HepG2 (cell line): ENCODE measurements at regions not wholly inside any gene's neighbourhood (a gene's known extent, or its start where the extent isn't known, plus 50 kb on each side); places are given as distances from the start of the nearest gene placed in this dataset.

ENCODE experiments used
- ATAC-seq: fragments of 200-7000 bp; cut with Tn5 transposase; 3 replicates; pipeline ENCODE4 v1.9.1; 2020; ENCODE audit warnings: mild to moderate bottlenecking, moderate library complexity
- BruUV-seq: library from RNA; stranded (reverse); fragments of 400-500 nt; replicated peaks from 2 replicates; lab custom pipeline; 2021; lab: Mats Ljungman, UMichigan
- CTCF ChIA-PET: fragments of 300-600 bp; formaldehyde crosslinking; extraction: SDS; loops from one replicate; lab custom pipeline; 2021; ENCODE audit warnings: low total read pairs, inconsistent platforms, low intra/inter-chr PET ratio; lab: Yijun Ruan, JAX
- POLR2A ChIA-PET: fragments of 350-600 bp; sonication (Branson Sonifier 250); formaldehyde crosslinking; loops from one replicate; lab custom pipeline; 2020; ENCODE audit warnings: antibody characterized with exemption, inconsistent platforms; lab: Yijun Ruan, JAX
- DNase-seq: peaks from one replicate; pipeline ENCODE4 v3.0.0-alpha.2; 2015; ENCODE audit warnings: low spot score
- FAIRE-seq: peaks from 3 replicates; lab custom pipeline; 2011; peaks lifted over from hg19 to GRCh38; lab: Jason Lieb, UNC
- H2AFZ ChIP-seq: one replicate; pipeline ENCODE4 v1.6.1; 2011; ENCODE audit warnings: low read length, inconsistent platforms
- H3K27ac ChIP-seq: fragments of 300-600 bp; 3 replicates; pipeline ENCODE4 v1.8.0; 2011; ENCODE audit warnings: mixed run types, mild to moderate bottlenecking, mixed read lengths, low read length, inconsistent platforms; ENCODE audit not compliant: insufficient read depth; ENCODE audit errors: extremely low read length
- H3K27me3 ChIP-seq, 2 experiments: fragments of 200-600 bp in 1 of 2; 2 replicates in 1 of 2; 3 replicates in 1 of 2; pipeline versions ENCODE4 v1.6.0 to v1.8.0; 2011; ENCODE audit warnings: low read length in 2 of 2, mild to moderate bottlenecking in 2 of 2, moderate library complexity in 2 of 2, inconsistent platforms in 1 of 2; ENCODE audit not compliant: insufficient read depth in 2 of 2, control insufficient read depth in 1 of 2
- H3K36me3 ChIP-seq, 2 experiments: fragments of 200-600 bp in 1 of 2; replicated peaks in 1 of 2; 2 replicates in 1 of 2; 3 replicates in 1 of 2; pipeline versions ENCODE4 v1.5.1 to v1.8.0; 2011; ENCODE audit warnings: low read length in 2 of 2, inconsistent platforms in 1 of 2; ENCODE audit not compliant: insufficient read depth in 2 of 2, control insufficient read depth in 1 of 2
- H3K4me1 ChIP-seq: 2 replicates; pipeline ENCODE4 v1.5.1; 2012; ENCODE audit warnings: low read length, inconsistent platforms; ENCODE audit not compliant: insufficient read depth
- H3K4me2 ChIP-seq: 2 replicates; pipeline ENCODE4 v1.6.0; 2011; ENCODE audit warnings: low read depth, low read length, inconsistent platforms
- H3K4me3 ChIP-seq, 3 experiments: fragments of 200-600 bp in 1 of 3; sonication (generic), shearing (Covaris generic) in 1 of 3; replicated peaks in 1 of 3; 2 replicates each; pipeline ENCODE4 v1.5.1; 2011 to 2016; ENCODE audit warnings: low read length in 3 of 3, inconsistent platforms in 2 of 3, low read depth in 2 of 3, mild to moderate bottlenecking in 2 of 3, control low read depth in 1 of 3, mixed read lengths in 1 of 3; ENCODE audit not compliant: insufficient read depth in 1 of 3
- H3K79me2 ChIP-seq: one replicate; pipeline ENCODE4 v1.6.1; 2011; ENCODE audit warnings: low read length, inconsistent platforms; ENCODE audit not compliant: insufficient read depth
- H3K9ac ChIP-seq: 2 replicates; pipeline ENCODE4 v1.6.0; 2011; ENCODE audit warnings: mild to moderate bottlenecking, low read depth, low read length, inconsistent platforms; ENCODE audit not compliant: insufficient read depth
- H3K9me3 ChIP-seq: 2 replicates; pipeline ENCODE4 v1.5.1; 2012; ENCODE audit warnings: mild to moderate bottlenecking, low read length
- H4K20me1 ChIP-seq: 2 replicates; pipeline ENCODE4 v1.6.0; 2011; ENCODE audit warnings: inconsistent platforms, mild to moderate bottlenecking, low read length, moderate library complexity; ENCODE audit not compliant: insufficient read depth
- GATAD2A ChIP-seq: IDR thresholded peaks from 2 replicates; pipeline ENCODE4 v1.6.1; 2016
- NR3C1 ChIP-seq: sonication (generic); formaldehyde crosslinking; IDR thresholded peaks from 2 replicates; pipeline ENCODE4 v1.4.0; 2020; ENCODE audit warnings: missing genetic modification reagents
- ZBTB42 ChIP-seq: sonication (generic); formaldehyde crosslinking; IDR thresholded peaks from 2 replicates; pipeline ENCODE4 v1.5.0; 2020; ENCODE audit warnings: mild to moderate bottlenecking, missing genetic modification reagents
- ZKSCAN5 ChIP-seq: sonication (generic); formaldehyde crosslinking; IDR thresholded peaks from 2 replicates; pipeline ENCODE4 v1.5.1; 2020; ENCODE audit warnings: mild to moderate bottlenecking, missing genetic modification reagents
- ZNF318 ChIP-seq: sonication (generic); formaldehyde crosslinking; IDR thresholded peaks from 2 replicates; pipeline ENCODE4 v1.4.0; 2020; ENCODE audit warnings: mild to moderate bottlenecking, missing genetic modification reagents
- WGBS: methylation state at CpG from one replicate; pipeline ENCODE4 v1.1.6; 2017; ENCODE audit warnings: low lambda C conversion rate; 5-methylcytosine and 5-hydroxymethylcytosine counted together
- in situ Hi-C: cut with HindIII; loops from 2 replicates; pipeline ENCODE4 v1.10.0; 2017; ENCODE audit warnings: low pct_unique_long_range_greater_than_20kb; ENCODE audit not compliant: extremely low pct_ligation_motif_present
- intact Hi-C: fragments of 100-400 bp; cut with micrococcal nuclease; formaldehyde crosslinking; loops from one replicate; pipeline ENCODE4 v1.10.0; 2022; ENCODE audit not compliant: unreplicated experiment
- TF ChIP-seq, protein P1 (sequence below): sonication (generic); formaldehyde crosslinking; IDR thresholded peaks from 2 replicates; pipeline ENCODE4 v1.5.1; 2020; ENCODE audit warnings: missing genetic modification reagents, mild to moderate bottlenecking, borderline replicate concordance
- TF ChIP-seq, protein P2 (sequence below): sonication (generic); formaldehyde crosslinking; IDR thresholded peaks from 2 replicates; pipeline ENCODE4 v1.4.0; 2020; ENCODE audit warnings: missing genetic modification reagents
- TF ChIP-seq, protein P3 (sequence below): sonication (generic); formaldehyde crosslinking; IDR thresholded peaks from 2 replicates; pipeline ENCODE4 v1.5.1; 2020; ENCODE audit warnings: mild to moderate bottlenecking, missing genetic modification reagents, borderline replicate concordance

- TF ChIP-seq, protein P1, sequence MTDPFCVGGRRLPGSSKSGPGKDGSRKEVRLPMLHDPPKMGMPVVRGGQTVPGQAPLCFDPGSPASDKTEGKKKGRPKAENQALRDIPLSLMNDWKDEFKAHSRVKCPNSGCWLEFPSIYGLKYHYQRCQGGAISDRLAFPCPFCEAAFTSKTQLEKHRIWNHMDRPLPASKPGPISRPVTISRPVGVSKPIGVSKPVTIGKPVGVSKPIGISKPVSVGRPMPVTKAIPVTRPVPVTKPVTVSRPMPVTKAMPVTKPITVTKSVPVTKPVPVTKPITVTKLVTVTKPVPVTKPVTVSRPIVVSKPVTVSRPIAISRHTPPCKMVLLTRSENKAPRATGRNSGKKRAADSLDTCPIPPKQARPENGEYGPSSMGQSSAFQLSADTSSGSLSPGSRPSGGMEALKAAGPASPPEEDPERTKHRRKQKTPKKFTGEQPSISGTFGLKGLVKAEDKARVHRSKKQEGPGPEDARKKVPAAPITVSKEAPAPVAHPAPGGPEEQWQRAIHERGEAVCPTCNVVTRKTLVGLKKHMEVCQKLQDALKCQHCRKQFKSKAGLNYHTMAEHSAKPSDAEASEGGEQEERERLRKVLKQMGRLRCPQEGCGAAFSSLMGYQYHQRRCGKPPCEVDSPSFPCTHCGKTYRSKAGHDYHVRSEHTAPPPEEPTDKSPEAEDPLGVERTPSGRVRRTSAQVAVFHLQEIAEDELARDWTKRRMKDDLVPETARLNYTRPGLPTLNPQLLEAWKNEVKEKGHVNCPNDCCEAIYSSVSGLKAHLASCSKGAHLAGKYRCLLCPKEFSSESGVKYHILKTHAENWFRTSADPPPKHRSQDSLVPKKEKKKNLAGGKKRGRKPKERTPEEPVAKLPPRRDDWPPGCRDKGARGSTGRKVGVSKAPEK (CRISPR knock-in tag): no peak
- TF ChIP-seq NR3C1: no peak
Measured at GRCh38 chr3:35224565-35225295, 414.6 kb upstream of the ARPP21 start (continued).

- H3K36me3 ChIP-seq: no peaks in the 10 kb centered on the region
- ChIA-PET CTCF (no interaction called here), POLR2A (no interaction called here)
- no peaks in the 10 kb centered on the region for H3K9me3 ChIP-seq
- no peaks in the 10 kb centered on the region for H4K20me1 ChIP-seq
- intact Hi-C loops: no loop called here
- H2AFZ ChIP-seq: no peak overlapping the region
- H3K9ac ChIP-seq: no peak overlapping the region
- DNase-seq: no peak
- H3K27ac ChIP-seq: no peak overlapping the region
- FAIRE-seq: no peak
- BruUV-seq: no TSS peak
- ATAC-seq: no peak
- WGBS: 1% methylated on average over 2 of the region's 2 CpGs
- no peaks in the 10 kb centered on the region for H3K79me2 ChIP-seq
- in situ Hi-C loops: no loop called here
- H3K4me3 ChIP-seq: no peak overlapping the region
- H3K4me1 ChIP-seq: no peaks in the 10 kb centered on the region
- no peak overlapping the region for H3K4me2 ChIP-seq
- H3K27me3 ChIP-seq: no peaks in the 10 kb centered on the region
- TF ChIP-seq, protein P2, sequence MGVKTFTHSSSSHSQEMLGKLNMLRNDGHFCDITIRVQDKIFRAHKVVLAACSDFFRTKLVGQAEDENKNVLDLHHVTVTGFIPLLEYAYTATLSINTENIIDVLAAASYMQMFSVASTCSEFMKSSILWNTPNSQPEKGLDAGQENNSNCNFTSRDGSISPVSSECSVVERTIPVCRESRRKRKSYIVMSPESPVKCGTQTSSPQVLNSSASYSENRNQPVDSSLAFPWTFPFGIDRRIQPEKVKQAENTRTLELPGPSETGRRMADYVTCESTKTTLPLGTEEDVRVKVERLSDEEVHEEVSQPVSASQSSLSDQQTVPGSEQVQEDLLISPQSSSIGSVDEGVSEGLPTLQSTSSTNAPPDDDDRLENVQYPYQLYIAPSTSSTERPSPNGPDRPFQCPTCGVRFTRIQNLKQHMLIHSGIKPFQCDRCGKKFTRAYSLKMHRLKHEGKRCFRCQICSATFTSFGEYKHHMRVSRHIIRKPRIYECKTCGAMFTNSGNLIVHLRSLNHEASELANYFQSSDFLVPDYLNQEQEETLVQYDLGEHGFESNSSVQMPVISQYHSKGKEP (CRISPR knock-in tag): no peak
- TF ChIP-seq, protein P3, sequence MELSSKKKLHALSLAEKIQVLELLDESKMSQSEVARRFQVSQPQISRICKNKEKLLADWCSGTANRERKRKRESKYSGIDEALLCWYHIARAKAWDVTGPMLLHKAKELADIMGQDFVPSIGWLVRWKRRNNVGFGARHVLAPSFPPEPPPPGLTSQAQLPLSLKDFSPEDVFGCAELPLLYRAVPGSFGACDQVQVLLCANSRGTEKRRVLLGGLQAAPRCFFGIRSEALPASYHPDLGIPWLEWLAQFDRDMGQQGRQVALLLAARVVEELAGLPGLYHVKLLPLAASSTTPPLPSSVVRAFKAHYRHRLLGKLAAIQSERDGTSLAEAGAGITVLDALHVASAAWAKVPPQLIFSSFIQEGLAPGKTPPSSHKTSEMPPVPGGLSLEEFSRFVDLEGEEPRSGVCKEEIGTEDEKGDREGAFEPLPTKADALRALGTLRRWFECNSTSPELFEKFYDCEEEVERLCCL (CRISPR knock-in tag): no peak
- TF ChIP-seq GATAD2A: no peak
- TF ChIP-seq ZBTB42: no peak
- no peak for TF ChIP-seq ZKSCAN5 (CRISPR knock-in tag)
- no peak for TF ChIP-seq ZNF318 (CRISPR knock-in tag)
Measured at GRCh38 chr3:35241236-35241635, 398.1 kb upstream of the ARPP21 start.
